ENCODE measurements at regions not wholly inside any gene's neighbourhood (a gene's known extent, or its start where the extent isn't known, plus 50 kb on each side); places are given as distances from the start of the nearest gene placed in this dataset.

- no peaks in the 10 kb centered on the region for H3K36me3 ChIP-seq (replicated peaks in 1 of 2; ENCODE audit: insufficient read depth in 1 of 2, low read depth in 2 of 2)
- H3K9me3 ChIP-seq, result no peaks in the 10 kb centered on the region
- WGBS, 2 donors, result 73 to 76% methylated on average over 3 of the region's 3 CpGs
- no peak overlapping the region for H3K4me3 ChIP-seq
- H3K27me3 ChIP-seq, result no peaks in the 10 kb centered on the region
- ATAC-seq (no peak), DNase-seq (no peak)
- no peaks in the 10 kb centered on the region for H3K4me1 ChIP-seq
- intact Hi-C loops (cut with DNase I), result no loop called here
- TF ChIP-seq, protein P1, sequence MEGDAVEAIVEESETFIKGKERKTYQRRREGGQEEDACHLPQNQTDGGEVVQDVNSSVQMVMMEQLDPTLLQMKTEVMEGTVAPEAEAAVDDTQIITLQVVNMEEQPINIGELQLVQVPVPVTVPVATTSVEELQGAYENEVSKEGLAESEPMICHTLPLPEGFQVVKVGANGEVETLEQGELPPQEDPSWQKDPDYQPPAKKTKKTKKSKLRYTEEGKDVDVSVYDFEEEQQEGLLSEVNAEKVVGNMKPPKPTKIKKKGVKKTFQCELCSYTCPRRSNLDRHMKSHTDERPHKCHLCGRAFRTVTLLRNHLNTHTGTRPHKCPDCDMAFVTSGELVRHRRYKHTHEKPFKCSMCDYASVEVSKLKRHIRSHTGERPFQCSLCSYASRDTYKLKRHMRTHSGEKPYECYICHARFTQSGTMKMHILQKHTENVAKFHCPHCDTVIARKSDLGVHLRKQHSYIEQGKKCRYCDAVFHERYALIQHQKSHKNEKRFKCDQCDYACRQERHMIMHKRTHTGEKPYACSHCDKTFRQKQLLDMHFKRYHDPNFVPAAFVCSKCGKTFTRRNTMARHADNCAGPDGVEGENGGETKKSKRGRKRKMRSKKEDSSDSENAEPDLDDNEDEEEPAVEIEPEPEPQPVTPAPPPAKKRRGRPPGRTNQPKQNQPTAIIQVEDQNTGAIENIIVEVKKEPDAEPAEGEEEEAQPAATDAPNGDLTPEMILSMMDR (IDR thresholded peaks at IDR 0.05), result no peak
- no peak for TF ChIP-seq POLR2A (IDR thresholded peaks at IDR 0.05)
- no peak overlapping the region for H3K27ac ChIP-seq
Observed at GRCh38 chr16:65415460-65415859, 293.6 kb upstream of the CDH11 start.

GRCh38 chr16:65414284-65414984 is 292.6 kb upstream of the CDH11 start:
- no peak for TF ChIP-seq POLR2A (IDR thresholded peaks at IDR 0.05)
- TF ChIP-seq, protein P1 (IDR thresholded peaks at IDR 0.05), result no peak
- ATAC-seq (no peak), DNase-seq (peak in 1 of 4 donors; percentile 2)
- intact Hi-C loops (cut with DNase I), result no loop called here
- no peak overlapping the region for H3K27ac ChIP-seq
- H3K36me3 ChIP-seq (replicated peaks in 1 of 2; ENCODE audit: insufficient read depth in 1 of 2, low read depth in 2 of 2), result no peaks in the 10 kb centered on the region
- no peaks in the 10 kb centered on the region for H3K4me1 ChIP-seq
- WGBS, 2 donors, result 51 to 52% methylated on average over 7 of the region's 7 CpGs
- H3K9me3 ChIP-seq, result no peaks in the 10 kb centered on the region
- H3K27me3 ChIP-seq, result no peaks in the 10 kb centered on the region
- H3K4me3 ChIP-seq, result no peak overlapping the region

DNA sequence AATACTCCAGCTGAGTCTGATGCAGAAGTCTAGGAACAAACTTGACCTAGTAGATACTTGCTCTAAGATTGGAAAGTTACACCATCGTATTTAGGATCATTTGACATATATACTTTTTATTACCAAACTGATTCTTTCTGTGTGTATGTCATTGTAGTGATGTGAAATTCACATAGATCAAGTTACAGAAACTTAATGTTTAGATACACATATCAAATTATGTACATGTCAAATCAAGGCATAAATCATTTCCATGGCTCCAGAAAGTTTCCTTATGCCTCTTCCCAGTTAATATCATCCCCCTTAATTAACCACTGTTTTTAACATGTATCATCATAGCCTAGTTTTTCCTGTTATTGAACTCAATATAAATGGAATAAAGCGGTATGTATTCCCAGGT is 292.0 kb upstream of the CDH11 start:
- intact Hi-C loops (cut with DNase I), result no loop called here
- Histone ChIP-seq H3K4me1 (no peaks in the 10 kb centered on the region), H3K36me3 (replicated peaks in 1 of 2; ENCODE audit: insufficient read depth in 1 of 2, low read depth in 2 of 2) (no peaks in the 10 kb centered on the region), H3K9me3 (no peaks in the 10 kb centered on the region), H3K27me3 (peaks cover 0 to 3% of the 10 kb centered on the region in 2 donors), H3K27ac (no peak overlapping the region), H3K4me3 (no peak overlapping the region)
- TF ChIP-seq POLR2A (IDR thresholded peaks at IDR 0.05), result no peak
- TF ChIP-seq, protein P1 (IDR thresholded peaks at IDR 0.05), result no peak
- ATAC-seq, result no peak
- DNase-seq, result no peak
- WGBS, 2 donors, result 65% methylated on average over 2 of the region's 2 CpGs

- Histone ChIP-seq H3K9me3 (no peaks in the 10 kb centered on the region), H3K27me3 (peaks cover 0 to 3% of the 10 kb centered on the region in 2 donors), H3K4me3 (no peak overlapping the region), H3K36me3 (replicated peaks in 1 of 2; ENCODE audit: insufficient read depth in 1 of 2, low read depth in 2 of 2) (no peaks in the 10 kb centered on the region), H3K4me1 (no peaks in the 10 kb centered on the region), H3K27ac (no peak overlapping the region)
- TF ChIP-seq POLR2A (IDR thresholded peaks at IDR 0.05), result no peak
- TF ChIP-seq, protein P1 (IDR thresholded peaks at IDR 0.05), result no peak
- intact Hi-C loops (cut with DNase I), result no loop called here
- DNase-seq, result no peak
- WGBS, 2 donors, result 45 to 62% methylated on average over 4 of the region's 4 CpGs
- ATAC-seq, result no peak
Observed at GRCh38 chr16:65410801-65411200, 288.9 kb upstream of the CDH11 start.

DNA sequence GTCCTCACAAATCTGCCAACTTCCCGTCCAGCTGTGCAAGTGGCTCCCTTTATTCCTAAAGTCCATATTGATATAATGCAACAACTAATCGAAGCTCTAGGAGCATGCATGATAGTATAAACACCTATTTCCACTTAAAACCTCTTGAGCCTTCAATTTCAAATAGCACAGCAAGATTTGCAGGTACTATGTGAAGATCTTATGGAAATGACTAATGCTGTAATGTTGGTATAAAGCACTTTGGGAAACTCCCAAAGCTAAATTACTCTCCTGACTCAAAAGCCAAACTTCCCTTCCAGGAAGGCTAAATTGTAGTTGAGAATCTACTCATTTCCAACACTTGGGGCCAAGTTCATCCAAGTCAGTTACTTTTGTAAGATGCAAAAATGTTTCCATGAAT is 287.6 kb upstream of the CDH11 start:
- Histone ChIP-seq H3K27ac (no peak overlapping the region), H3K27me3 (peaks cover 0 to 3% of the 10 kb centered on the region in 2 donors), H3K36me3 (replicated peaks in 1 of 2; ENCODE audit: insufficient read depth in 1 of 2, low read depth in 2 of 2) (no peaks in the 10 kb centered on the region), H3K9me3 (no peaks in the 10 kb centered on the region), H3K4me1 (no peaks in the 10 kb centered on the region), H3K4me3 (no peak overlapping the region)
- ATAC-seq (no peak), DNase-seq (no peak)
- intact Hi-C loops (cut with DNase I), result no loop called here
- WGBS, 2 donors, result 48 to 68% methylated on average over 2 of the region's 2 CpGs
- no peak for TF ChIP-seq POLR2A (IDR thresholded peaks at IDR 0.05)
- TF ChIP-seq, protein P1 (IDR thresholded peaks at IDR 0.05), result no peak
